ENCODE measurements at regions not wholly inside any gene's neighbourhood (a gene's known extent, or its start where the extent isn't known, plus 50 kb on each side); places are given as distances from the start of the nearest gene placed in this dataset.

- TF ChIP-seq, protein P1, sequence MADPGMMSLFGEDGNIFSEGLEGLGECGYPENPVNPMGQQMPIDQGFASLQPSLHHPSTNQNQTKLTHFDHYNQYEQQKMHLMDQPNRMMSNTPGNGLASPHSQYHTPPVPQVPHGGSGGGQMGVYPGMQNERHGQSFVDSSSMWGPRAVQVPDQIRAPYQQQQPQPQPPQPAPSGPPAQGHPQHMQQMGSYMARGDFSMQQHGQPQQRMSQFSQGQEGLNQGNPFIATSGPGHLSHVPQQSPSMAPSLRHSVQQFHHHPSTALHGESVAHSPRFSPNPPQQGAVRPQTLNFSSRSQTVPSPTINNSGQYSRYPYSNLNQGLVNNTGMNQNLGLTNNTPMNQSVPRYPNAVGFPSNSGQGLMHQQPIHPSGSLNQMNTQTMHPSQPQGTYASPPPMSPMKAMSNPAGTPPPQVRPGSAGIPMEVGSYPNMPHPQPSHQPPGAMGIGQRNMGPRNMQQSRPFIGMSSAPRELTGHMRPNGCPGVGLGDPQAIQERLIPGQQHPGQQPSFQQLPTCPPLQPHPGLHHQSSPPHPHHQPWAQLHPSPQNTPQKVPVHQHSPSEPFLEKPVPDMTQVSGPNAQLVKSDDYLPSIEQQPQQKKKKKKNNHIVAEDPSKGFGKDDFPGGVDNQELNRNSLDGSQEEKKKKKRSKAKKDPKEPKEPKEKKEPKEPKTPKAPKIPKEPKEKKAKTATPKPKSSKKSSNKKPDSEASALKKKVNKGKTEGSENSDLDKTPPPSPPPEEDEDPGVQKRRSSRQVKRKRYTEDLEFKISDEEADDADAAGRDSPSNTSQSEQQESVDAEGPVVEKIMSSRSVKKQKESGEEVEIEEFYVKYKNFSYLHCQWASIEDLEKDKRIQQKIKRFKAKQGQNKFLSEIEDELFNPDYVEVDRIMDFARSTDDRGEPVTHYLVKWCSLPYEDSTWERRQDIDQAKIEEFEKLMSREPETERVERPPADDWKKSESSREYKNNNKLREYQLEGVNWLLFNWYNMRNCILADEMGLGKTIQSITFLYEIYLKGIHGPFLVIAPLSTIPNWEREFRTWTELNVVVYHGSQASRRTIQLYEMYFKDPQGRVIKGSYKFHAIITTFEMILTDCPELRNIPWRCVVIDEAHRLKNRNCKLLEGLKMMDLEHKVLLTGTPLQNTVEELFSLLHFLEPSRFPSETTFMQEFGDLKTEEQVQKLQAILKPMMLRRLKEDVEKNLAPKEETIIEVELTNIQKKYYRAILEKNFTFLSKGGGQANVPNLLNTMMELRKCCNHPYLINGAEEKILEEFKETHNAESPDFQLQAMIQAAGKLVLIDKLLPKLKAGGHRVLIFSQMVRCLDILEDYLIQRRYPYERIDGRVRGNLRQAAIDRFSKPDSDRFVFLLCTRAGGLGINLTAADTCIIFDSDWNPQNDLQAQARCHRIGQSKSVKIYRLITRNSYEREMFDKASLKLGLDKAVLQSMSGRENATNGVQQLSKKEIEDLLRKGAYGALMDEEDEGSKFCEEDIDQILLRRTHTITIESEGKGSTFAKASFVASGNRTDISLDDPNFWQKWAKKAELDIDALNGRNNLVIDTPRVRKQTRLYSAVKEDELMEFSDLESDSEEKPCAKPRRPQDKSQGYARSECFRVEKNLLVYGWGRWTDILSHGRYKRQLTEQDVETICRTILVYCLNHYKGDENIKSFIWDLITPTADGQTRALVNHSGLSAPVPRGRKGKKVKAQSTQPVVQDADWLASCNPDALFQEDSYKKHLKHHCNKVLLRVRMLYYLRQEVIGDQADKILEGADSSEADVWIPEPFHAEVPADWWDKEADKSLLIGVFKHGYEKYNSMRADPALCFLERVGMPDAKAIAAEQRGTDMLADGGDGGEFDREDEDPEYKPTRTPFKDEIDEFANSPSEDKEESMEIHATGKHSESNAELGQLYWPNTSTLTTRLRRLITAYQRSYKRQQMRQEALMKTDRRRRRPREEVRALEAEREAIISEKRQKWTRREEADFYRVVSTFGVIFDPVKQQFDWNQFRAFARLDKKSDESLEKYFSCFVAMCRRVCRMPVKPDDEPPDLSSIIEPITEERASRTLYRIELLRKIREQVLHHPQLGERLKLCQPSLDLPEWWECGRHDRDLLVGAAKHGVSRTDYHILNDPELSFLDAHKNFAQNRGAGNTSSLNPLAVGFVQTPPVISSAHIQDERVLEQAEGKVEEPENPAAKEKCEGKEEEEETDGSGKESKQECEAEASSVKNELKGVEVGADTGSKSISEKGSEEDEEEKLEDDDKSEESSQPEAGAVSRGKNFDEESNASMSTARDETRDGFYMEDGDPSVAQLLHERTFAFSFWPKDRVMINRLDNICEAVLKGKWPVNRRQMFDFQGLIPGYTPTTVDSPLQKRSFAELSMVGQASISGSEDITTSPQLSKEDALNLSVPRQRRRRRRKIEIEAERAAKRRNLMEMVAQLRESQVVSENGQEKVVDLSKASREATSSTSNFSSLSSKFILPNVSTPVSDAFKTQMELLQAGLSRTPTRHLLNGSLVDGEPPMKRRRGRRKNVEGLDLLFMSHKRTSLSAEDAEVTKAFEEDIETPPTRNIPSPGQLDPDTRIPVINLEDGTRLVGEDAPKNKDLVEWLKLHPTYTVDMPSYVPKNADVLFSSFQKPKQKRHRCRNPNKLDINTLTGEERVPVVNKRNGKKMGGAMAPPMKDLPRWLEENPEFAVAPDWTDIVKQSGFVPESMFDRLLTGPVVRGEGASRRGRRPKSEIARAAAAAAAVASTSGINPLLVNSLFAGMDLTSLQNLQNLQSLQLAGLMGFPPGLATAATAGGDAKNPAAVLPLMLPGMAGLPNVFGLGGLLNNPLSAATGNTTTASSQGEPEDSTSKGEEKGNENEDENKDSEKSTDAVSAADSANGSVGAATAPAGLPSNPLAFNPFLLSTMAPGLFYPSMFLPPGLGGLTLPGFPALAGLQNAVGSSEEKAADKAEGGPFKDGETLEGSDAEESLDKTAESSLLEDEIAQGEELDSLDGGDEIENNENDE (IDR thresholded peaks at IDR 0.05; ENCODE audit: insufficient replicate concordance, low read length) = no peak
- TF ChIP-seq, protein P2, sequence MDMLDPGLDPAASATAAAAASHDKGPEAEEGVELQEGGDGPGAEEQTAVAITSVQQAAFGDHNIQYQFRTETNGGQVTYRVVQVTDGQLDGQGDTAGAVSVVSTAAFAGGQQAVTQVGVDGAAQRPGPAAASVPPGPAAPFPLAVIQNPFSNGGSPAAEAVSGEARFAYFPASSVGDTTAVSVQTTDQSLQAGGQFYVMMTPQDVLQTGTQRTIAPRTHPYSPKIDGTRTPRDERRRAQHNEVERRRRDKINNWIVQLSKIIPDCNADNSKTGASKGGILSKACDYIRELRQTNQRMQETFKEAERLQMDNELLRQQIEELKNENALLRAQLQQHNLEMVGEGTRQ (IDR thresholded peaks at IDR 0.05; ENCODE audit: low read length) = no peak
- TF ChIP-seq GABPA (IDR thresholded peaks at IDR 0.05; ENCODE audit: borderline replicate concordance, insufficient read depth, low read length) (no peak), ZNF274 (IDR thresholded peaks at IDR 0.05; ENCODE audit: borderline replicate concordance, extremely low read depth, low read length) (no peak), KDM1A (IDR thresholded peaks at IDR 0.05; ENCODE audit: borderline replicate concordance, low read length) (no peak)
- TF ChIP-seq, protein P3, sequence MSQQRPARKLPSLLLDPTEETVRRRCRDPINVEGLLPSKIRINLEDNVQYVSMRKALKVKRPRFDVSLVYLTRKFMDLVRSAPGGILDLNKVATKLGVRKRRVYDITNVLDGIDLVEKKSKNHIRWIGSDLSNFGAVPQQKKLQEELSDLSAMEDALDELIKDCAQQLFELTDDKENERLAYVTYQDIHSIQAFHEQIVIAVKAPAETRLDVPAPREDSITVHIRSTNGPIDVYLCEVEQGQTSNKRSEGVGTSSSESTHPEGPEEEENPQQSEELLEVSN (IDR thresholded peaks at IDR 0.05) = no peak
Measured at GRCh38 chr2:16063955-16064633, 123.7 kb downstream of the MYCN start (continued).

Data from H1 (cell line).